ENCODE measurements at regions not wholly inside any gene's neighbourhood (a gene's known extent, or its start where the extent isn't known, plus 50 kb on each side); places are given as distances from the start of the nearest gene placed in this dataset.
A peak's percentile ranks its signal among the peaks of the same experiment; 100 is the strongest.
"Not testable (repeated sequence)": the region's sequence is repeated elsewhere in the genome, so short reads cannot be mapped to it uniquely, and the experiment has no call there.

DNA sequence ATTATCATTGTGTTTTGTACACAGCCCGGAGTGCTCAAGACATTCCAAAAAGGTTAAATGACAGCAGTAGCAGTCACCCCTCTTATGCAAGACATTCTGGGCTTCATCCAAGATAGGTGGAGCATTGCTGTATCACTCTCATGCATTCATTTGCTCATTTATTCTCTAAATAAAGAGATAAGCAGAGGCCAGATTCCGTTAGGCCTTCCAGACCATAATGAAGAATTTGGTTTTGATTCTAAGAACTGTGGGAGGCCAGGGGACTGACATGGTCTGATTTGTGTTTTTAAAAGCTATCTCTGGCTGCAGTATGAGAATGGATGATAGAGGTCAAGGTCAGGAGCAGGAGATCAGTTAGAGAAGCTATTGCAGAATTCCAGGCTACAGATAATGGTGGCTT, 145.8 kb downstream of the KCNRG start:
- H3K4me3 Mint-ChIP-seq: no peak overlapping the region
- ATAC-seq (replicated peaks): no peak
- no peaks in the 10 kb centered on the region for H3K36me3 Mint-ChIP-seq (ENCODE audit: insufficient read depth)
- no peak overlapping the region for H3K27ac Mint-ChIP-seq
- H3K4me1 Mint-ChIP-seq (ENCODE audit: low read depth in 2 of 2): no peaks in the 10 kb centered on the region
- DNase-seq: no peak
- H3K27me3 Mint-ChIP-seq: peaks cover 0 to 6% of the 10 kb centered on the region in 2 donors
- H3K9me3 Mint-ChIP-seq: no peaks in the 10 kb centered on the region

DNA sequence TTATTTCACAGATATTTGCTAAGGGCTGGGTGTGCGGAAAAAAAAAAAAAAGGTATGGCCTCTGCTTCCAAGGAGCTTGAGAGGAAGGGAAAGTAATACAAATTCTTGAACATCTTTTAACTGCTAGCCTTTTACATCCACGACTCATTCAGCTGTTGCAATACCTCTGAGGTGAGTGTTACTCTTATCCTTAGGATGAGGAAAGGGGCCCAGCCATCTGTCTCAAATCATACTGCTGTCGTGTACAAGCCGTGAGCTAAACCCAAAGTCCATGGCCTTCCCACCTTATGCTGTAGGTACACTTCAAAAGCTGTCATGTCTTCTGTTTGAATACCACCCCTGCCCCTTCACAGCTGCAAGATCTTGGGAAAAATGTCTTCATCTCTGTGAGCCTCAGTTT, 146.8 kb downstream of the KCNRG start:
- H3K4me3 Mint-ChIP-seq: no peak overlapping the region
- no peak overlapping the region for H3K27ac Mint-ChIP-seq
- DNase-seq (no peak), ATAC-seq (replicated peaks) (no peak)
- peaks cover 0 to 6% of the 10 kb centered on the region in 2 donors for H3K27me3 Mint-ChIP-seq
- no peaks in the 10 kb centered on the region for H3K4me1 Mint-ChIP-seq (ENCODE audit: low read depth in 2 of 2)
- H3K36me3 Mint-ChIP-seq (ENCODE audit: insufficient read depth): no peaks in the 10 kb centered on the region
- no peaks in the 10 kb centered on the region for H3K9me3 Mint-ChIP-seq

DNA sequence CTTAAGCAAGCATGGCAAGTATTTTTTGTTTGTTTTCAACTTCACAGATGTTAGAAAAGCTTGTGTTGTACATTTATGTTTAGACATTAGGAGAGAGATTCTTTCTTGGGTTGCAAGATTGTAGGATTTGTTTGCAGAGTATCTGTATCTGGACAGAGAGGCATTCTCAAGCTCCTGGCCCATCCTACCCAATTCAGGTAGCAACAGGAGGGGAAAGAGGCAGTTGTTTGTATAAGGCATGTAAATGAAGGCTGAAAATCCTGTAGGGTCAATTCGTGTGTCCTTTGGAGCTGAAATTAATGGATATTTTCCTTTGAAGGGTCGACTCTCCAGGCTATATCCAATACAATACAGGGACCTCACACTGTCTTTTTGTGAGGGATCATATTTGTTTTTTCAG, 147.3 kb downstream of the KCNRG start:
- Mint-ChIP-seq H3K27me3 (peaks cover 0 to 6% of the 10 kb centered on the region in 2 donors), H3K4me3 (no peak overlapping the region), H3K9me3 (no peaks in the 10 kb centered on the region), H3K4me1 (ENCODE audit: low read depth in 2 of 2) (no peaks in the 10 kb centered on the region), H3K36me3 (ENCODE audit: insufficient read depth) (no peaks in the 10 kb centered on the region), H3K27ac (no peak overlapping the region)
- DNase-seq (no peak), ATAC-seq (replicated peaks) (no peak)

DNA sequence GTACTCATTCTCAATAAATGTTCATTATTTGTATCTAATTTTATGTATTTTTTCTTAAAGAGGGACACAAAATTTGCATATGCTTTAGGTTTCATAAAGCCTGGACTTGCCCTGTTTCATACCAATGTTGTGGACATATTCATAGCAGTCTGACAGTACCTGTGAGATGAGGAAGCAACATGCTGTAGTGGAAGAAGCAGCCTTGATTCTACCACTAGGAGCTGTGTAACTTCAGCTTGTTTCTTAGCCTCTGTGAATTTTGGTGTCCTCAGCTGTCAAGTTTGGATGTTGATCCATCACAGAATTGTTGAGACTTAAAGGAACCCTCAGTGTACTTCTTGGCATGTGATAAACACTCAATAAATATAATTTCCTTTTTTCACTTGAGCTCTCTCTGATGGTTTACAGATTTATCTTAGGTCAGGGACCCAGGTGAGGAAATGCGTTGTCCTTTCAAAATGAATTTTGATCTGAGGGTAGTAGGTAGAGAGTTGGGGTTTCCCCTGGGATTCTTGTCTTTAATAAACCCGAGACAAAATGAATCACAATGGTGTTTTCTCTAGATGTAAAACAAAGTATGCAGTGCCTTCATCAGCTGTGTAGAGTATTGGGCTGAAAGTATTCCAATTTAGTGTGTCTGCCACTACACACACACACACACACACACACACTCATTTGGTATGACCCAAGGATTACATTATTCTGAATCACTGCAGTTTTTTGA, 152.1 kb downstream of the KCNRG start:
- Mint-ChIP-seq H3K4me1 (ENCODE audit: low read depth in 2 of 2) (no peaks in the 10 kb centered on the region), H3K4me3 (no peak overlapping the region), H3K27ac (no peak overlapping the region), H3K36me3 (ENCODE audit: insufficient read depth) (no peaks in the 10 kb centered on the region), H3K27me3 (peaks cover 0 to 6% of the 10 kb centered on the region in 2 donors), H3K9me3 (no peaks in the 10 kb centered on the region)
- no peak for DNase-seq
- ATAC-seq (replicated peaks): no peak

DNA sequence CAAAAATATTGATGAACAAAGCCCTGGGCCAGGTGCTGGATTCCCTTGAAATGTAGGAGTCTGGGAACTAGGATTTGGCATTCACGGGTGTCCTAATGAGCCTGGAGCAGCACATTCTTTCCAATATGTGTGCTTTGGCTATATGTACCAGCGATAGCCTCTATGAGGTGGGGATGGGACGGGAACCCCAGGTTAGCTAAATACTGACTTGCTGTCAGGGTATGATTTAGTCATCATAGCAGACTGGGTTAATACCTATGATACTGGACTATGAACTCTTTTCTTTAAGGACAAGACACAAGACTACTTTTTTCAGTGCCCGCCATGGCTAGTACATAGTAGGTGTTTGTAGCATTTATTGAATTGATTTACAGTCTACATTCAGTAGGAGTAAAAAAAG, 152.7 kb downstream of the KCNRG start:
- Mint-ChIP-seq H3K9me3 (no peaks in the 10 kb centered on the region), H3K4me3 (no peak overlapping the region), H3K27ac (no peak overlapping the region), H3K4me1 (ENCODE audit: low read depth in 2 of 2) (no peaks in the 10 kb centered on the region), H3K27me3 (peaks cover 0 to 6% of the 10 kb centered on the region in 2 donors), H3K36me3 (ENCODE audit: insufficient read depth) (no peaks in the 10 kb centered on the region)
- DNase-seq (no peak), ATAC-seq (replicated peaks) (no peak)

DNA sequence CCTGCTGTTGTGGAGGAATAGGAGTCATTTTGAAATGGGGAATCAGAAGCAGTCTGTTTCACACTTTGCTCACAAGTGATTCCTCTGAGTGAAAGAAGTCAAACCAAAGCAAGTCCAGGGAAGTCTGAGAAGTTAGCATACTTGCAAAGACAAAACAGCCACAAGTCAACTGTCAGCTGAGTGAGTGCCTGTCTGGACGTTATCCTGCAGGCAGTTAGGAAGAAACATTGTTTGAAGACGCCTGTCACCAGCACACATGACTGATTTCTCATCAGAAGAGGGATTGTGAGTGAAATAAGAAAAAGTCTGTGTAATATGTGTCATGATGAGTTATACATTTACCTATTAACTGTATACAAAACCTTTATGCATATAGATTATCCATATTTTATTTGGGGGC, 153.5 kb downstream of the KCNRG start:
- Mint-ChIP-seq H3K27ac (no peak overlapping the region), H3K27me3 (peaks cover 0 to 2% of the 10 kb centered on the region in 2 donors), H3K4me1 (ENCODE audit: low read depth in 2 of 2) (no peaks in the 10 kb centered on the region), H3K36me3 (ENCODE audit: insufficient read depth) (no peaks in the 10 kb centered on the region), H3K4me3 (no peak overlapping the region), H3K9me3 (no peaks in the 10 kb centered on the region)
- ATAC-seq (replicated peaks) (no peak), DNase-seq (no peak)

DNA sequence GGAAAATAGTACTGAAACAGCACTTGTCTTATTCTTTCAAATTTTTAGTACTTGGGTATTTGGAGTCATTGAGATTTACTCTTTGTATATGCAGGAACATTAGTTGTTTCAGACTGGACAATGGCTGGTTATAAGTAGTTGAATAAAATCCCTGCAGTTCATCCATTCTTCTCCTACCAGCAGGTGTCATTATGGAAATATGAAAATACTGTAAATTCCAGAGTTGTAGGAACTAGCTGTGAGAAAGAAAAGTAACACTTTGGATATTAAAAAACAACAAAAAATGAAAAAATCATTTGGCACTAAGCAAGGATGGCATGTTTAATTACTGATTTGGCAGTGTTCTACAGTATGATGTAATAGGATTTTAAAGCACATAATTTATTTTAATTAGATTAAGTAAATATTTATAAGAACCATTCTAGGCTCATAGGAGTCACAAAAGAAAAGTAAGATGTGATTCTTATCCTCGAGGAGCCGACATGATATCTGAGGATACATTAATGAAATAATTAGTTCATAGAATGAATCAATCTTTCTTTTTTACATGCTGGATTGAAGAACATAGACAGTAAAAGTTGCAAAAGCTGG, 155.3 kb downstream of the KCNRG start:
- H3K27me3 Mint-ChIP-seq: no peaks in the 10 kb centered on the region
- H3K4me1 Mint-ChIP-seq (ENCODE audit: low read depth in 2 of 2): no peaks in the 10 kb centered on the region

DNA sequence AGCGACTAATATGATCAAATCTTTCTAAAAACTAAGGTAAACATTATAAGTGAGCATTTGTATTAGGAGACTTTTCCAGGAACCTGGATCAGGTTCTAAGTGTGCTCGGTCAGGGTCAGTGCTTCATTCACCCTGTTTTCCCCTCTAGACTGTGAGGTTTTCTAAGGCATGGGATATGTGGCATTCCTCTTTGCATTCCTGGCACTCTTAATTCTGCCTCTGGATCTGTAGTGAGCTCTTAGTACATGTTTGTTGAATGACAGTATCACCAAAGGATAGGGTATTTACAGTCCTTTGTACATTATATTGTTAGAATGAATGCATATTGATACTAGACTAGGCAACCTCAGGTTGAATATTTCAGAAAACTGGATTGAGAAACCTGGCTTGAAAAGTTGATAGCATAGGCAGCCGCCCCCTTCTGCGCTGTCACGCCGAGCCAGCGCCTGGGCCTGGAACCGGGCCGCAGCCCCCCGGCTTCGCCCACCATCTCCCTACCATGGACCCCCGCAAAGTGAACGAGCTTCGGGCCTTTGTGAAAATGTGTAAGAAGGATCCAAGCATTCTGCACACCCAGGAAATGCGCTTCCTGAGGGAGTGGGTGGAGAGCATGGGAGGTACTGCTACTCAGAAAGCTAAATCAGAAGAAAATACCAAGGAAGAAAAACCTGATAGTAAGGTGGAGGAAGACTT, 156.5 kb downstream of the KCNRG start:
- no peak for ATAC-seq (replicated peaks)
- no peak overlapping the region for H3K4me3 Mint-ChIP-seq
- H3K27me3 Mint-ChIP-seq: no peaks in the 10 kb centered on the region
- no peaks in the 10 kb centered on the region for H3K4me1 Mint-ChIP-seq (ENCODE audit: low read depth in 2 of 2)
- H3K9me3 Mint-ChIP-seq: no peaks in the 10 kb centered on the region
- no peaks in the 10 kb centered on the region for H3K36me3 Mint-ChIP-seq (ENCODE audit: insufficient read depth)
- no peak for DNase-seq
- H3K27ac Mint-ChIP-seq: no peak overlapping the region

More for the DNA sequence above, 155.3 kb downstream of the KCNRG start:
- Mint-ChIP-seq H3K9me3 (no peaks in the 10 kb centered on the region), H3K36me3 (ENCODE audit: insufficient read depth) (no peaks in the 10 kb centered on the region), H3K27ac (no peak overlapping the region), H3K4me3 (no peak overlapping the region)
- DNase-seq: no peak
- ATAC-seq (replicated peaks): no peak

DNA sequence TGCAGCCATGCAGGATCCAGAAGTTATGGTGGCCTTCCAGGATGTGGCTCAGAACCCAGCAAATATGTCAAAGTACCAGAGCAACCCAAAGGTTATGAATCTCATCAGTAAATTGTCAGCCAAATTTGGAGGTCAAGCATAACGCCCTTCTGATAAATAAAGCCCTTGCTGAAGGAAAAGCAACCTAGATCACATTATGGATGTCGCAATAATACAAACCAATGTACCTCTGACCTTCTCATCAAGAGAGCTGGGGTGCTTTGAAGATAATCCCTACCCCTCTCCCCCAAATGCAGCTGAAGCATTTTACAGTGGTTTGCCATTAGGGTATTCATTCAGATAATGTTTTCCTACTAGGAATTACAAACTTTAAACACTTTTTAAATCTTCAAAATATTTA, 157.8 kb downstream of the KCNRG start:
- not testable (repeated sequence) for DNase-seq; H3K4me1 Mint-ChIP-seq (ENCODE audit: low read depth in 2 of 2); H3K27ac Mint-ChIP-seq; H3K27me3 Mint-ChIP-seq; ATAC-seq (replicated peaks); H3K4me3 Mint-ChIP-seq; H3K36me3 Mint-ChIP-seq (ENCODE audit: insufficient read depth); H3K9me3 Mint-ChIP-seq

DNA sequence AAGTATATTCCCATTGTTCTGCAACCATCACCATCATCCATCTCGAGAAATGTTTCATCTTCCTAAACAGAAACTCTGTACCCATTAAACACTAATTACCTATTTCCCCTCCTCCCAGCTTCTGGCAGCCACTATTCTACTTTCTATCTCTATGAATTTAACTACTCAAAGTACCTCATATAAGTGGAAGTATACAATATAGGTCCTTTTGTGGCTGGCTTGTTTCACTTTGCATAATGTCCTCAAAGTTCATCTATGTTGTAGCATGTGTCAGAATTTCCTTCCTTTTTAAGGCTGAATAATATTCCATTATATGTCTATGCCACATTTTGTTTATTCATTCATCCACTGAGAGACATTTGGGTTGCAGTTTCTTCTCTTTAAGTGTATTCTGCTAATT, 159.4 kb downstream of the KCNRG start:
- DNase-seq (no peak), ATAC-seq (replicated peaks) (no peak)
- no peak overlapping the region for H3K27ac Mint-ChIP-seq
- no peak overlapping the region for H3K4me3 Mint-ChIP-seq
- no peaks in the 10 kb centered on the region for H3K4me1 Mint-ChIP-seq (ENCODE audit: low read depth in 2 of 2)
- H3K36me3 Mint-ChIP-seq (ENCODE audit: insufficient read depth): peaks cover under 1% of the 10 kb centered on the region
- H3K9me3 Mint-ChIP-seq: no peaks in the 10 kb centered on the region
- no peaks in the 10 kb centered on the region for H3K27me3 Mint-ChIP-seq

DNA sequence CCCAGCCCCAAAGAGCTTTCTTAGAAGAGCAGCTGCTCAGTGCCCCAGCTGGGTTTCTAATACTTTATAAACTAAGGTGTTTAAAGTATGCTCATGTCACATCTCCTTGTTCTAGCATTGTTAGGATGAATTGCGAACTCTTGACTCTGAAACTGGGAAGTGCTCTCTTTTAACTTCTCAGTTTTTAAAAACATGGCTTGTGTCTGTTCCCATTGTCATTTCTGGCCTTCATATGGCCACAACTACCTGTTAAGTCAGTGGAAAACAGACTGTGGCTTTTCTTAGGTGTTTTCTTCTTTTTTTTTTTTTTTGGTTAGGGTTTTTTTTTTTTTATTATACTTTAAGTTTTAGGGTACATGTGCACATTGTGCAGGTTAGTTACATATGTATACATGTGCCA, 164.7 kb downstream of the KCNRG start:
- Mint-ChIP-seq H3K9me3 (no peaks in the 10 kb centered on the region), H3K4me1 (ENCODE audit: low read depth in 2 of 2) (no peaks in the 10 kb centered on the region), H3K36me3 (ENCODE audit: insufficient read depth) (peaks cover 2% of the 10 kb centered on the region), H3K4me3 (no peak overlapping the region), H3K27ac (no peak overlapping the region), H3K27me3 (no peaks in the 10 kb centered on the region)
- DNase-seq: no peak
- ATAC-seq (replicated peaks): no peak

DNA sequence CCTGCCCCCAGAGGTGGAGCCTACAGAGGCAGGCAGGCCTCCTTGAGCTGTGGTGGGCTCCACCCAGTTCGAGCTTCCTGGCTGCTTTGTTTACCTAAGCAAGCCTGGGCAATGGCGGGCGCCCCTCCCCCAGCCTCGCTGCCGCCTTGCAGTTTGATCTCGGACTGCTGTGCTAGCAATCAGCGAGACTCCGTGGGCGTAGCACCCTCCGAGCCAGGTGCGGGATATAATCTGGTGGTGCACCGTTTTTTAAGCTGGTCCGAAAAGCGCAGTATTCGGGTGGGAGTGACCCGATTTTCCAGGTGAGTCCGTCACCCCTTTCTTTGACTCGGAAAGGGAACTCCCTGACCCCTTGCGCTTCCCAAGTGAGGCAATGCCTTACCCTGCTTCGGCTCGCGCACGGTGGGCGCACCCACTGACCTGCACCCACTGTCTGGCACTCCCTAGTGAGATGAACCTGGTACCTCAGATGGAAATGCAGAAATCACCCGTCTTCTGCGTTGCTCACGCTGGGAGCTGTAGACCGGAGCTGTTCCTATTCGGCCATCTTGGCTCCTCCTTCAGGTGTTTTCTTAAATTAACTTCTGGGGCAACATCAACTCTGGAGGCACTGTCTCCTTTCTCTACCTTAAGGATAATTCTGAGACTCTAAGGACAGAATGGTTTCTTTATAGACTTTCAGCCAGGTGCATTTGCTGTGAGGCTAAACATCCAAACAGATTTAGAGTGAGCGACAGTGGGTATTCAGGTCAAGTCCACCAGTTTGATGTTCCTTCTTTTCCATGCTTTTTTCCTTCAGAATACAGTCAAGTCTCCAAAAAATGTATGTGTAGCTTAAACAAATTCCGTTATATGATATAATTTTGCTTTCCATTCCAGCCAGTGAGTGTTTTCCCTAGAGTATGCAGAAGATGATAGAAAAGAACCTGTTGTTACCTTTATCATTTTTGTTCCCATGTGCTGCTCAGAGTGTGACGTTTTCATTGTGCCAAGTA, 170.8 kb downstream of the KCNRG start:
- Mint-ChIP-seq H3K4me3 (peak overlapping the region; percentile 65 to 84), H3K27ac (peak overlapping the region; percentile 65 to 82), H3K4me1 (ENCODE audit: low read depth in 2 of 2) (peaks cover 0 to 12% of the 10 kb centered on the region in 2 donors)
- peak; percentile 56 for ATAC-seq (replicated peaks)
- H3K36me3 Mint-ChIP-seq (ENCODE audit: insufficient read depth); H3K27me3 Mint-ChIP-seq; H3K9me3 Mint-ChIP-seq; DNase-seq: not testable (repeated sequence)

DNA sequence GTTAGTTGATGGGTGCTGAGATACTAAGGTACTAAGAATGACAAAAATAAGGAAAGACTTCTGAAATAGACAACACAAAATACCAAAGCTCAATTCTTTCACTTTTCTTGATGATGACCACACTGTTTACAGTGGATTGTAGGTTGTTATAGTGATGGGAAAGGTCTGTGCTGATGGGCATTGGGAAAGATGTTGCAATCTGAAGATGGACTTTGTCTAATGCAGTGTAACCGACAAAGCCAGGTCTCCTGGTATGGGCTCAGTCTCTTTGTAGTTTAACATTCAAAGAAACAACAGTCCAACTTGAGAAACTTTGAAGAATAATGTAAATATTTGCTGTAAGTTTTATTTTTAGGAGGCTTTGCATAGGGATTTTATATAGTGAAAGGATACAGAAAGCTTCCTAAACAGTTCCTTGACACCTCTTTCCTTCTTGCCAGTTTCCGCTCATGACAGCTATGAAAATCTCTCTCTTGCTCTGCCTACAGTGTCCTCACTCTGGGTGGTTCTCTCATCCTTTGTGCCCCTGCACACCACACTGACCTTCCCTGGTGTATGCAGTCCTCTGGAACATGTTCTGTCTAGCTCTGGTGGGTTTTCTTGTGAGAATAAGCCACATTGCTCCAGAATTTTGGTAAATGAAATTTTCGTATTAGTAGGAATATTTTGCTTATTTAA, 172.2 kb downstream of the KCNRG start:
- no peaks in the 10 kb centered on the region for H3K9me3 Mint-ChIP-seq
- H3K27ac Mint-ChIP-seq: peak overlapping the region in 1 of 2 donors; percentile 53
- H3K27me3 Mint-ChIP-seq: no peaks in the 10 kb centered on the region
- peaks cover 0 to 17% of the 10 kb centered on the region in 2 donors for H3K4me1 Mint-ChIP-seq (ENCODE audit: low read depth in 2 of 2)
- ATAC-seq (replicated peaks) (no peak), DNase-seq (no peak)
- peaks cover 3% of the 10 kb centered on the region for H3K36me3 Mint-ChIP-seq (ENCODE audit: insufficient read depth)
- H3K4me3 Mint-ChIP-seq: peak overlapping the region; percentile 65 to 84
